Karpas-422 (cell line): ENCODE measurements at regions not wholly inside any gene's neighbourhood (a gene's known extent, or its start where the extent isn't known, plus 50 kb on each side); places are given as distances from the start of the nearest gene placed in this dataset.

Experiments
- DNase-seq: peaks from one replicate; pipeline ENCODE4 v3.0.0-alpha.2; 2015
- H2AFZ ChIP-seq: fragments of 200-600 bp; sonication (generic); 2 replicates; pipeline ENCODE4 v1.6.1; 2014; ENCODE audit warnings: antibody characterized with exemption, low read length, mixed read lengths
- H3K27ac ChIP-seq: fragments of 200-600 bp; sonication (generic); 2 replicates; pipeline ENCODE4 v1.5.1; 2014; ENCODE audit warnings: mild to moderate bottlenecking, low read length, moderate library complexity
- H3K27me3 ChIP-seq: fragments of 200-600 bp; sonication (generic); 2 replicates; pipeline ENCODE4 v1.6.1; 2014; ENCODE audit warnings: low read length, mixed read lengths
- H3K36me3 ChIP-seq: fragments of 200-600 bp; sonication (generic); 2 replicates; pipeline ENCODE4 v1.6.1; 2014; ENCODE audit warnings: low read length, mixed read lengths; ENCODE audit not compliant: insufficient read depth
- H3K4me1 ChIP-seq: fragments of 200-600 bp; sonication (generic); 2 replicates; pipeline ENCODE4 v1.6.1; 2014; ENCODE audit warnings: mild to moderate bottlenecking, low read length, mixed read lengths
- H3K4me2 ChIP-seq: fragments of 200-600 bp; sonication (generic); 2 replicates; pipeline ENCODE4 v1.6.1; 2014; ENCODE audit warnings: low read length, low read depth, mild to moderate bottlenecking; ENCODE audit not compliant: poor library complexity, severe bottlenecking
- H3K4me3 ChIP-seq: fragments of 200-600 bp; sonication (generic); 2 replicates; pipeline ENCODE4 v1.5.1; 2014; ENCODE audit warnings: mild to moderate bottlenecking, antibody characterized with exemption, low read length, mixed read lengths
- H3K79me2 ChIP-seq: fragments of 200-600 bp; sonication (generic); 2 replicates; pipeline ENCODE4 v1.6.1; 2014; ENCODE audit warnings: mild to moderate bottlenecking, low read length, mixed read lengths
- H3K9ac ChIP-seq: fragments of 200-600 bp; sonication (generic); 2 replicates; pipeline ENCODE4 v1.6.0; 2014; ENCODE audit warnings: low read length
- H3K9me2 ChIP-seq: fragments of 200-600 bp; sonication (generic), shearing (Covaris generic); replicated peaks from 2 replicates; pipeline ENCODE4 v1.6.0; 2014; ENCODE audit warnings: mild to moderate bottlenecking, low read length, moderate library complexity; ENCODE audit not compliant: insufficient read depth
- H3K9me3 ChIP-seq: fragments of 300-700, 200-600 bp; sonication (generic); 2 replicates; pipeline ENCODE4 v1.6.1; 2014; ENCODE audit warnings: low read length, mixed read lengths
- H4K20me1 ChIP-seq: fragments of 200-600 bp; sonication (generic); 2 replicates; pipeline ENCODE4 v1.6.1; 2014; ENCODE audit warnings: mild to moderate bottlenecking, antibody characterized with exemption, low read length, low read depth; ENCODE audit not compliant: insufficient read depth

GRCh38 chr6:104414723-104415122, 445.0 kb downstream of the HACE1 start:
- H2AFZ ChIP-seq, result no peak overlapping the region
- H3K4me1 ChIP-seq, result no peaks in the 10 kb centered on the region
- H3K79me2 ChIP-seq, result no peaks in the 10 kb centered on the region
- no peaks in the 10 kb centered on the region for H4K20me1 ChIP-seq
- H3K36me3 ChIP-seq, result no peaks in the 10 kb centered on the region
- no peak for DNase-seq
- no peaks in the 10 kb centered on the region for H3K9me3 ChIP-seq
- H3K27me3 ChIP-seq, result no peaks in the 10 kb centered on the region
- no peak overlapping the region for H3K27ac ChIP-seq
- no peak overlapping the region for H3K4me3 ChIP-seq
- no peak overlapping the region for H3K4me2 ChIP-seq
- no peaks in the 10 kb centered on the region for H3K9me2 ChIP-seq
- H3K9ac ChIP-seq, result no peak overlapping the region

- Histone ChIP-seq H3K79me2 (no peaks in the 10 kb centered on the region), H3K36me3 (no peaks in the 10 kb centered on the region), H3K4me3 (no peak overlapping the region), H3K4me1 (no peaks in the 10 kb centered on the region), H4K20me1 (no peaks in the 10 kb centered on the region), H3K9ac (no peak overlapping the region), H3K27ac (no peak overlapping the region), H3K4me2 (no peak overlapping the region), H3K27me3 (no peaks in the 10 kb centered on the region), H3K9me2 (no peaks in the 10 kb centered on the region), H3K9me3 (no peaks in the 10 kb centered on the region), H2AFZ (no peak overlapping the region)
- DNase-seq, result no peak
Observed at GRCh38 chr6:104413767-104414166, 446.0 kb downstream of the HACE1 start.

DNA sequence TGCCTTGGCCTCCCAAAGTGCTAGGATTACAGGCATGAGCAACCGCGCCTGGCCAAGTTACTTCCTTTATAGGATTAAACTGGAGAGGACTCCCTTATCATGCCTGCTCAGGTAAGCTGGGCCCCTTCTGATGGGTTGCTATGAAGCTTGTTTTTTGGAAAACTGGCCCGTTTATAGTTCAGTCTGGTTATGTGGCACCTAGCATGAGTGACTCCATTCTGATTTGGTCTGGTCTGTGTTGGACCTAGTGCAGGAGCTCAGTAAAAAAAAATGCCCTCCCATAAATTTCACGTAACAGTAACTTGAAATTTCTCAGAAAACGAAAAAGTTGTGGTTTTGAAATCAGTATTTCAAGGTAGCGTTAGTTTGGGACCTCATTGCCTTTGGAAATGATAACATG, 448.4 kb downstream of the HACE1 start:
- Histone ChIP-seq H3K9me3 (no peaks in the 10 kb centered on the region), H3K4me2 (no peak overlapping the region), H3K27me3 (no peaks in the 10 kb centered on the region), H3K4me3 (no peak overlapping the region), H3K36me3 (no peaks in the 10 kb centered on the region), H3K9ac (no peak overlapping the region), H3K9me2 (no peaks in the 10 kb centered on the region), H4K20me1 (no peaks in the 10 kb centered on the region), H3K79me2 (no peaks in the 10 kb centered on the region), H3K27ac (no peak overlapping the region), H3K4me1 (no peaks in the 10 kb centered on the region), H2AFZ (no peak overlapping the region)
- DNase-seq, result no peak

DNA sequence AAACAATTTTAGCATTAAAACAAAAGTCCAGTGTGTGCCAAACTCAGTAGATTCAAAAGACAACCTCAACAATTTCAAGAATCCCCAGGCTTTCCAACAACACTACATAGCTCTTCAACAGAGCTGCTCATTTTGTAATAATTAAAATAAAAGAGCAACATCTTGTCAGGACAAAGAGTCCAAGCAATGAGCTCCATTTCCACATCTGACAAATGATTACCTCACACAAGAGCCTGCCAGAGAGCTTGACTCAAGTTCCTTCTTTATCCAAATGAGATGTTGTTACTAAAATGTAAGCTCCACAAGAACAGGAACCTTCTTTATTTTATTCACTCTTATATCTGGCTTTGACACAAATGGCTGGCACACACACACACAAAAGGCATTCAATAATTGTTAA, 449.8 kb downstream of the HACE1 start:
- Histone ChIP-seq H2AFZ (no peak overlapping the region), H3K9ac (no peak overlapping the region), H3K27ac (no peak overlapping the region), H3K79me2 (no peaks in the 10 kb centered on the region), H3K4me3 (no peak overlapping the region), H4K20me1 (no peaks in the 10 kb centered on the region), H3K4me1 (no peaks in the 10 kb centered on the region), H3K27me3 (no peaks in the 10 kb centered on the region), H3K36me3 (no peaks in the 10 kb centered on the region), H3K9me2 (no peaks in the 10 kb centered on the region), H3K9me3 (no peaks in the 10 kb centered on the region), H3K4me2 (no peak overlapping the region)
- DNase-seq, result no peak

- Histone ChIP-seq H3K36me3 (no peaks in the 10 kb centered on the region), H3K9me2 (no peaks in the 10 kb centered on the region; the same call in 1 of the 2 replicates), H2AFZ (no peak overlapping the region), H3K4me3 (no peak overlapping the region), H3K4me1 (no peaks in the 10 kb centered on the region), H3K79me2 (no peaks in the 10 kb centered on the region), H3K27me3 (no peaks in the 10 kb centered on the region), H3K9ac (no peak overlapping the region), H3K9me3 (no peaks in the 10 kb centered on the region), H3K4me2 (no peak overlapping the region), H4K20me1 (no peaks in the 10 kb centered on the region), H3K27ac (no peak overlapping the region)
- DNase-seq, result no peak
Observed at GRCh38 chr6:104407957-104408356, 451.8 kb downstream of the HACE1 start.

DNA sequence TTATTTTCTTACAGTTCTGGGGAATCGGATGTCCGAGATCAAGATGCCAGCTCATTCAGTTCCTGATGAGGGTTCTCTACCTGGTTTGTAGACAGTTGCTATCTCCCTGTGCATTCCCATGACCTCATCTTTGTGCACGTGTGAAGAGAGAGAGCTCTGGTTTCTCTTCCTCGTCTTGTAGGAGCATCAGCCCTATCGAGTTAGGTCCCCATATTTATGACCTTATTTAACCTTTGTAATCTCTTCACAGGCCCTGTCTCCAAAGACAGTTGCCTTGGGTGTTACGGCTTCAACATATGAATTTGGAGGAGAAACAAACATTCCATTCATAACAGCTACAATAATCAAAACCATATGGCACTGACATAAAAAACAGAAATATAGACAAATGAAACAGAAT, 455.3 kb downstream of the HACE1 start:
- Histone ChIP-seq H3K36me3 (no peaks in the 10 kb centered on the region), H3K9me3 (no peaks in the 10 kb centered on the region), H3K79me2 (no peaks in the 10 kb centered on the region), H3K4me3 (no peak overlapping the region), H3K4me1 (no peaks in the 10 kb centered on the region), H3K9ac (no peak overlapping the region), H3K27ac (no peak overlapping the region), H3K4me2 (no peak overlapping the region), H2AFZ (no peak overlapping the region), H3K27me3 (no peaks in the 10 kb centered on the region), H3K9me2 (no peaks in the 10 kb centered on the region; the same call in 1 of the 2 replicates), H4K20me1 (no peaks in the 10 kb centered on the region)
- no peak for DNase-seq

GRCh38 chr6:104402572-104402971, 457.1 kb downstream of the HACE1 start:
- H3K9me2 ChIP-seq, result no peaks in the 10 kb centered on the region; the same call in 1 of the 2 replicates
- no peaks in the 10 kb centered on the region for H4K20me1 ChIP-seq
- no peaks in the 10 kb centered on the region for H3K79me2 ChIP-seq
- no peak for DNase-seq
- no peak overlapping the region for H3K4me2 ChIP-seq
- H3K9me3 ChIP-seq, result no peaks in the 10 kb centered on the region
- H2AFZ ChIP-seq, result no peak overlapping the region
- H3K4me1 ChIP-seq, result no peaks in the 10 kb centered on the region
- no peak overlapping the region for H3K4me3 ChIP-seq
- no peak overlapping the region for H3K27ac ChIP-seq
- no peaks in the 10 kb centered on the region for H3K27me3 ChIP-seq
- no peaks in the 10 kb centered on the region for H3K36me3 ChIP-seq
- no peak overlapping the region for H3K9ac ChIP-seq

DNA sequence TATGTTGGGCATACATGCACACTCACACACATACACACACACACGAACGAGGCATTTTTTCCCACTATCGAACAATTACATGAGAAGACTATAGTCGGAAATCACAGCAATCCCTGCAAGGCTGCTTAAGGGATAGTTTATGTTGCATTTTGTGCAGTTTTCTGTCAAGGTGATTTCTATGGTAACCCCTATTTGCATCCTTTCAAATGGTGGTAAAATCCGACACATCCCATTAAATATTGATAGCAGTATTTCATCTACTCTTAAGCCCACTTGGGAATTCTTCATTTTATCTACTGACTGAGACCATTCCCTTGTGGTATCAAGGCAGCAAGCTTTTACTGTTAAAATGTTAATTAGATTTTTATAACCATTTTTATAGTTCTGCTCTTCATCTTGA, 457.8 kb downstream of the HACE1 start:
- no peaks in the 10 kb centered on the region for H3K36me3 ChIP-seq
- no peak overlapping the region for H3K4me3 ChIP-seq
- no peaks in the 10 kb centered on the region for H3K4me1 ChIP-seq
- no peak overlapping the region for H3K27ac ChIP-seq
- no peaks in the 10 kb centered on the region for H3K79me2 ChIP-seq
- no peaks in the 10 kb centered on the region for H3K27me3 ChIP-seq
- no peak overlapping the region for H3K4me2 ChIP-seq
- no peak overlapping the region for H3K9ac ChIP-seq
- H3K9me2 ChIP-seq, result no peaks in the 10 kb centered on the region; the same call in 1 of the 2 replicates
- no peak overlapping the region for H2AFZ ChIP-seq
- DNase-seq, result no peak
- no peaks in the 10 kb centered on the region for H3K9me3 ChIP-seq
- no peaks in the 10 kb centered on the region for H4K20me1 ChIP-seq

GRCh38 chr6:104400844-104401243, 458.9 kb downstream of the HACE1 start:
- Histone ChIP-seq H3K36me3 (no peaks in the 10 kb centered on the region), H3K9ac (no peak overlapping the region), H2AFZ (no peak overlapping the region), H3K79me2 (no peaks in the 10 kb centered on the region), H3K4me2 (no peak overlapping the region), H3K4me3 (no peak overlapping the region), H3K9me3 (no peaks in the 10 kb centered on the region), H4K20me1 (no peaks in the 10 kb centered on the region), H3K27me3 (no peaks in the 10 kb centered on the region), H3K27ac (no peak overlapping the region), H3K9me2 (no peaks in the 10 kb centered on the region; the same call in 1 of the 2 replicates), H3K4me1 (no peaks in the 10 kb centered on the region)
- DNase-seq, result no peak
